GM10266 (cell line): ENCODE measurements at regions not wholly inside any gene's neighbourhood (a gene's known extent, or its start where the extent isn't known, plus 50 kb on each side); places are given as distances from the start of the nearest gene placed in this dataset.

Experiments
- DNase-seq: peaks from one replicate; pipeline ENCODE4 v3.0.0; 2012; ENCODE audit errors: extremely low spot score
- CTCF ChIP-seq: IDR thresholded peaks from 2 replicates; pipeline ENCODE4 v1.5.1; 2012; ENCODE audit warnings: mild to moderate bottlenecking, low read depth; ENCODE audit not compliant: control insufficient read depth, insufficient read depth; ENCODE audit errors: missing control alignments

- DNase-seq, result no peak
- TF ChIP-seq CTCF, result no peak
Observed at GRCh38 chr7:24178811-24179570, 105.0 kb upstream of the NPY start.

- DNase-seq, result no peak
- TF ChIP-seq CTCF, result no peak
Observed at GRCh38 chr7:24191362-24191761, 92.6 kb upstream of the NPY start.

- DNase-seq, result no peak
- no peak for TF ChIP-seq CTCF
Observed at GRCh38 chr7:24192053-24192452, 91.9 kb upstream of the NPY start.

GRCh38 chr7:24192691-24193090, 91.3 kb upstream of the NPY start:
- DNase-seq, result no peak
- TF ChIP-seq CTCF, result no peak

- DNase-seq, result no peak
- TF ChIP-seq CTCF, result no peak
Observed at GRCh38 chr7:24197852-24198251, 86.1 kb upstream of the NPY start.

GRCh38 chr7:24199978-24200377, 84.0 kb upstream of the NPY start:
- TF ChIP-seq CTCF, result no peak
- DNase-seq, result no peak

- DNase-seq, result no peak
- no peak for TF ChIP-seq CTCF
Observed at GRCh38 chr7:24200407-24200966, 83.5 kb upstream of the NPY start.
